Neural crest cell (in vitro differentiated cells): ENCODE measurements at regions not wholly inside any gene's neighbourhood (a gene's known extent, or its start where the extent isn't known, plus 50 kb on each side); places are given as distances from the start of the nearest gene placed in this dataset.

ENCODE experiments used
- DNase-seq: peaks from one replicate; pipeline ENCODE4 v3.0.0; 2021; ENCODE audit warnings: low read depth, mixed read lengths, low spot score
- H3K27ac Mint-ChIP-seq: one replicate; pipeline ENCODE4 v1.8.0; 2021; ENCODE audit warnings: mild to moderate bottlenecking, mixed read lengths; ENCODE audit not compliant: unreplicated experiment
- H3K27me3 Mint-ChIP-seq: 2 replicates; pipeline ENCODE4 v1.8.0; 2021; ENCODE audit warnings: low read depth, mild to moderate bottlenecking, mixed read lengths
- H3K36me3 Mint-ChIP-seq: 2 replicates; pipeline ENCODE4 v1.8.0; 2021; ENCODE audit warnings: low read depth, mild to moderate bottlenecking, mixed read lengths
- H3K4me1 Mint-ChIP-seq: 2 replicates; pipeline ENCODE4 v1.8.0; 2021; ENCODE audit warnings: mixed read lengths
- H3K4me3 Mint-ChIP-seq: one replicate; pipeline ENCODE4 v1.8.0; 2021; ENCODE audit warnings: mild to moderate bottlenecking, mixed read lengths
- H3K9me3 Mint-ChIP-seq: 2 replicates; pipeline ENCODE4 v1.8.0; 2021; ENCODE audit warnings: mixed read lengths
- CTCF ChIP-seq: fragments of 200-600 bp; sonication (generic); conservative IDR thresholded peaks from 2 replicates; pipeline ENCODE4 v1.5.0; 2021; ENCODE audit warnings: antibody characterized with exemption, mild to moderate bottlenecking

- TF ChIP-seq CTCF, result no peak
- no peak overlapping the region for H3K27ac Mint-ChIP-seq
- H3K36me3 Mint-ChIP-seq, result no peaks in the 10 kb centered on the region
- peaks cover 14% of the 10 kb centered on the region for H3K4me1 Mint-ChIP-seq
- DNase-seq, result no peak
- no peak overlapping the region for H3K4me3 Mint-ChIP-seq
- H3K27me3 Mint-ChIP-seq, result peaks cover 5% of the 10 kb centered on the region
- H3K9me3 Mint-ChIP-seq, result no peaks in the 10 kb centered on the region
Observed at GRCh38 chr11:134506046-134506445, 94.0 kb upstream of the B3GAT1 start.

DNA sequence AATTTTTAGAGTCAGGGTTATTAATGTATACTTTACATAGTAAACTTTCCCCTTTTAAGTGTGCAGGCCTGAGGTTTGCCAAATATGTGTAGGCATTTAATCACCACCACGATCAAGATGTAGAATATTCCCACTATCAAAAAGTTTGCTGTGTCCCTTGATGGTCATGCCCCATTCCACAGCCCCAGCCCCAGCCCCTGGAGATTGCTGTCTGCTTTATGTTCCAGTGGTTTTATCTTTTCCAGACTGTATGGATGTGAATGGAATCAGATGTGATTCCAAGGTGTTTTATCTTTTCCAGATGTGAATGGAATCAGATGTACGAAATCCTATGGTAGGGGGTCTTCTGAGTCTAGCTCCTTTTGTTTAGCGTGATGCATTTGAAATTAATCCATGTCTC lies 93.1 kb upstream of the B3GAT1 start:
- Mint-ChIP-seq H3K9me3 (no peaks in the 10 kb centered on the region), H3K4me3 (no peak overlapping the region), H3K4me1 (peaks cover 14% of the 10 kb centered on the region), H3K36me3 (no peaks in the 10 kb centered on the region), H3K27ac (no peak overlapping the region), H3K27me3 (peaks cover 5% of the 10 kb centered on the region)
- no peak for TF ChIP-seq CTCF
- DNase-seq, result no peak

- TF ChIP-seq CTCF, result no peak
- H3K4me1 Mint-ChIP-seq, result peaks cover 14% of the 10 kb centered on the region
- no peak for DNase-seq
- no peaks in the 10 kb centered on the region for H3K36me3 Mint-ChIP-seq
- H3K9me3 Mint-ChIP-seq, result no peaks in the 10 kb centered on the region
- peak overlapping the region; percentile 67 for H3K27ac Mint-ChIP-seq
- peaks cover 5% of the 10 kb centered on the region for H3K27me3 Mint-ChIP-seq
- no peak overlapping the region for H3K4me3 Mint-ChIP-seq
Observed at GRCh38 chr11:134504146-134504905, 92.3 kb upstream of the B3GAT1 start.

DNA sequence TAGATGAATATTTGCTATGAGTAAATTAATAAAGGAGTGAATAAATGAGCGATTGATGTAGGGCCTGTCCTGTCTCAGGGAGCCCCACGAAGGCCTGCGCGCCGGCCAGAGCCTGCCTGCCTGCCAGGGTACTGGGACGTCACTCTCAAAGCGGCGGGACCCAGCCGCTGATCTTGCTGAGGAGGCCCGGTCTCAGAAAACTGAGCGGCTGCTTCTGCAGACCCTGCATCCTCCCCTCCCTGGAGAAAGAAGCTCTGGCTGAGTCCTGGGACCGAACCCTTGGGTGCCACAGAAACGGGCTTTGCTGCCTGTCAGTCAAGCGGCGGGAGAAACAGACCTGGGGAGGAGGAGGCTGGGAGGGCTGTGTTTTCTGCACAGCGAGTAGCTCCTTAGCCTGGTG lies 91.6 kb upstream of the B3GAT1 start:
- Mint-ChIP-seq H3K27ac (no peak overlapping the region), H3K4me1 (peaks cover 14% of the 10 kb centered on the region), H3K27me3 (peaks cover 5% of the 10 kb centered on the region), H3K36me3 (no peaks in the 10 kb centered on the region), H3K4me3 (no peak overlapping the region), H3K9me3 (no peaks in the 10 kb centered on the region)
- DNase-seq, result no peak
- TF ChIP-seq CTCF, result no peak

DNA sequence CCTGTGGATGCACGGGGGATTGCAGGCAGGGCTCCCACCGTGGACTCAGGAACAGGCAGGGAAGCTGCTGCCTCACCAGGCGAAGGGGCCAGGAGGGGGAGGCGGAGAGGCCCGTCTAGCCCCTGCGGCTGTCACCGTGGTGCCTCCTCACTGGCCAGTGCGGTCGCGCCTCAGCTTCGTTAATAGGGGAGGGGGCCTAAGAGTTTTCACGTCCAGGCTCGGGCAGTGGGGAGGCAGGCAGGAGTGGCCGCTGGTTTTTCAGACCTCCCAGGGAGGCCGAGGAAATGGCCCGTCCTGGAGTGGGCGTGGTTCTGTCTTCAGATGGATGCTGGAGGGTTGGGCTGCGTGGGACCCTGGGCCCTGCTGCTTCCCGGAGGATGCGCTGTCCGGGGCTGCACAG lies 91.1 kb upstream of the B3GAT1 start:
- no peak for TF ChIP-seq CTCF
- DNase-seq, result no peak
- Mint-ChIP-seq H3K4me1 (peaks cover 14% of the 10 kb centered on the region), H3K27me3 (peaks cover 5% of the 10 kb centered on the region), H3K4me3 (no peak overlapping the region), H3K9me3 (no peaks in the 10 kb centered on the region), H3K36me3 (no peaks in the 10 kb centered on the region), H3K27ac (no peak overlapping the region)
